ENCODE measurements at regions not wholly inside any gene's neighbourhood (a gene's known extent, or its start where the extent isn't known, plus 50 kb on each side); places are given as distances from the start of the nearest gene placed in this dataset.

GRCh38 chr10:2294739-2295138 is 557.4 kb upstream of the ADARB2 start:
- TF ChIP-seq ZNF274 (IDR thresholded peaks at IDR 0.05; ENCODE audit: low read depth, low read length) (no peak), YY1 (IDR thresholded peaks at IDR 0.05; ENCODE audit: insufficient read depth, insufficient read length) (no peak)

All from NT2/D1 (cell line).